Body of pancreas (tissue), 4 donors: ENCODE measurements at regions not wholly inside any gene's neighbourhood (a gene's known extent, or its start where the extent isn't known, plus 50 kb on each side); places are given as distances from the start of the nearest gene placed in this dataset.

ENCODE experiments used
- POLR2A ChIP-seq, 3 donors: fragments of 450-650 bp; IDR thresholded peaks; one replicate each; pipeline ENCODE4 v1.6.1; 2016; ENCODE audit warnings: antibody characterized with exemption in 3 of 3, mild to moderate bottlenecking in 2 of 3
- TF ChIP-seq, protein P1 (sequence below), 7 experiments: fragments of 450-650 bp in 4 of 7; fragments of 200-600 bp in 3 of 7; sonication (generic) in 3 of 7; IDR thresholded peaks; one replicate each; pipeline ENCODE4 v1.5.1; 2016 to 2019; ENCODE audit warnings: antibody characterized with exemption in 7 of 7

DNA sequence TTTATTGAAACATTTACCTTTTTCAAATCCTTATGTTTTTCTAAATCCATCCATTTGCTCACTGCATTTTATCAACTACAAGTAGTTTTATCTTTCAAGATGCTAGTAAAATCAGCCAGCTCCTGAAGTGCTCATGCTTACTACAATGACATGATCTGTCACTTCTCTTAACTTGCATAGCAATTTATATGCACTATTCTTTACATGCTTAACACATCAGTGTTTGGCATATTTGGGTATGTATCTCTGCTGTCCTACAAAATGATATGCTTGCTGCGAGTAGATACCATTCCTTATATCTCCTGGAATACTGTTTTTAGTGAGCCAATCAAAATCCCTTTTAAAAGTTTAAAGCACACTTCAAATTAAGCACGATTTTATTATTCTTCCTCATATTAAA lies 2726.8 kb downstream of the PCDH7 start:
- TF ChIP-seq POLR2A (IDR thresholded peaks at IDR 0.05), result no peak
- TF ChIP-seq, protein P1, sequence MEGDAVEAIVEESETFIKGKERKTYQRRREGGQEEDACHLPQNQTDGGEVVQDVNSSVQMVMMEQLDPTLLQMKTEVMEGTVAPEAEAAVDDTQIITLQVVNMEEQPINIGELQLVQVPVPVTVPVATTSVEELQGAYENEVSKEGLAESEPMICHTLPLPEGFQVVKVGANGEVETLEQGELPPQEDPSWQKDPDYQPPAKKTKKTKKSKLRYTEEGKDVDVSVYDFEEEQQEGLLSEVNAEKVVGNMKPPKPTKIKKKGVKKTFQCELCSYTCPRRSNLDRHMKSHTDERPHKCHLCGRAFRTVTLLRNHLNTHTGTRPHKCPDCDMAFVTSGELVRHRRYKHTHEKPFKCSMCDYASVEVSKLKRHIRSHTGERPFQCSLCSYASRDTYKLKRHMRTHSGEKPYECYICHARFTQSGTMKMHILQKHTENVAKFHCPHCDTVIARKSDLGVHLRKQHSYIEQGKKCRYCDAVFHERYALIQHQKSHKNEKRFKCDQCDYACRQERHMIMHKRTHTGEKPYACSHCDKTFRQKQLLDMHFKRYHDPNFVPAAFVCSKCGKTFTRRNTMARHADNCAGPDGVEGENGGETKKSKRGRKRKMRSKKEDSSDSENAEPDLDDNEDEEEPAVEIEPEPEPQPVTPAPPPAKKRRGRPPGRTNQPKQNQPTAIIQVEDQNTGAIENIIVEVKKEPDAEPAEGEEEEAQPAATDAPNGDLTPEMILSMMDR (IDR thresholded peaks at IDR 0.05), result no peak
